HPDE6-E6E7 (cell line): ENCODE measurements at regions not wholly inside any gene's neighbourhood (a gene's known extent, or its start where the extent isn't known, plus 50 kb on each side); places are given as distances from the start of the nearest gene placed in this dataset.
"Not testable (repeated sequence)": the region's sequence is repeated elsewhere in the genome, so short reads cannot be mapped to it uniquely, and the experiment has no call there.

Experiments used
- DNase-seq: peaks from one replicate; pipeline ENCODE4 v3.0.0; 2011; ENCODE audit warnings: missing footprints; ENCODE audit errors: extremely low spot score

GRCh38 chr18:8499810-8500675 is 109.2 kb upstream of the RAB12 start:
- DNase-seq, result no peak

GRCh38 chr18:8501044-8501443 is 108.2 kb upstream of the RAB12 start:
- no peak for DNase-seq

GRCh38 chr18:8503248-8503647 is 106.0 kb upstream of the RAB12 start:
- DNase-seq, result no peak

DNA sequence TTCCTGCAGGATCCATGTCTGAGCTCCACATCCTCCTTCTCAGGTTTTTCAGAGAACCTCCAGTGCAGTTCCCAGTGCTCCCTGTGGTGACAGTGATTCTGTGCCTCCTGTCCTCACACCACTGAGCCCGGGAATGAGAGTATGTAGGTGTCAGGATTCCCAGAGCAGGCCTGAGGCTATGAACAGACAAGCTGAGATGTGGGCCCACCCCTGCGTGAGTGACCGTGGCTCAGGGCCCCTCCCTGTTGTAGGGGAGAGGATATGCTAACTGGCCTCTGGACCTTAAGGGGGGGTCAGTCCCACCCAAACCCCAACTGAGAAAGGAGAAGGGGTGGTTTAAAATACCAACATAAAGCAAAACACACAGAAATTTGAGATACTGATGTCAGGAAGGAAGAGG is 104.8 kb upstream of the RAB12 start:
- no peak for DNase-seq

- DNase-seq, result no peak
Measured at GRCh38 chr18:8504880-8505435, 104.3 kb upstream of the RAB12 start.

DNA sequence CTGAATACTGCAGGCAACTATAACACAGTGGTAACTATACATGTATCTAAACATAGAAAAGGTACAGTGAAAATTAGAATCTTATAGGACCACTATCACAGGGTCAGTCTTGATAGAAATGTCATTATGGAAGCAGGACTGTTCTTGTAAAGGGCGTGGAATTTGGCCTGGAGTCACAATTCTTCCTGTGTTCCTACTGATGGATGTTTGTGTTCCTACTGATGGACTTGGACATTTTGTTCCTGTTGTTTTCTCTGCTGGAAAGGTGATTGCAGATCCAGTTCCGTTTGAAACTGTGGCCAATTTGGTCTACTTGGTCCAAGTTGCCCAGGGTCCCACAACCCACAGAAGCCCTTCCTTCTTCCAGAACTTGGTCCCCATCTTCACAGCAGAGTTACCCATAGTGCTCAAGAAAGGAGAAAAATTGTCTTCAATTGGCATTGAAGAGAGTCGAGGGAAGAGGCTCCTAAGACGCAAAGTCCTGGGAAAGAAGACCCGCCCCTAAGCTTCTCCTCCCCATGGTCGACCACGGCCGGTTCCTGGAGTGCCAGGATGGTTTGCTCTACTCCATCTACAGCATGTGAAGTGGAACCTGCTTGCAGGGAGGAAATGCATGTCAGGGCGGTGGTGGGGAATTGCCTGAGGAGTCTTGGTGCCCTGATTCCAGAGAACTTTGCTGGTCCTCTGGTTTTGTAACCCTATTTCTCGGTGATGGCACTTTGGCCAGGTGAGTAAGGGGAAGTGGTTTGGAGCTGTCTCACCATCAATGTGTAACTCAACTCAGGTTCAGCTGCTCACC is 102.8 kb upstream of the RAB12 start:
- DNase-seq, result no peak

DNA sequence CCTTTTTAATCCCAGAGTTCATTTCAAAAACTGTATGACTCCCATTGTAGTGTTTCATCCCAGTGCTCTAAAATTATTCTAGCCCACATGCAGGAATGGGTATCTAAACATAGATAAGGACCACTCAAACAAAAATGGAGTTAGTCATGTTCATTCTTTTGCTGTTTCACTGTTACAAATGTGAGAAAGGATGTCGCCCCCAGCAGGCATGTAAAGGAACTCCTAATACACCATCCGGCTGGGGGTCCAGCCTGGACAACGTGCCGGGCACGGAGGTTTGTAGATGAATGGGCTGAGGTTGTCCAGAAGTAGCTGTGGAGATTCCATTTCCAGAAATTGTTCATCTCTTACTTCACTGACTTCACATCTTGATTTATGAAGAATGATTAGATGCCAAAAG is 101.9 kb upstream of the RAB12 start:
- DNase-seq, result no peak

DNA sequence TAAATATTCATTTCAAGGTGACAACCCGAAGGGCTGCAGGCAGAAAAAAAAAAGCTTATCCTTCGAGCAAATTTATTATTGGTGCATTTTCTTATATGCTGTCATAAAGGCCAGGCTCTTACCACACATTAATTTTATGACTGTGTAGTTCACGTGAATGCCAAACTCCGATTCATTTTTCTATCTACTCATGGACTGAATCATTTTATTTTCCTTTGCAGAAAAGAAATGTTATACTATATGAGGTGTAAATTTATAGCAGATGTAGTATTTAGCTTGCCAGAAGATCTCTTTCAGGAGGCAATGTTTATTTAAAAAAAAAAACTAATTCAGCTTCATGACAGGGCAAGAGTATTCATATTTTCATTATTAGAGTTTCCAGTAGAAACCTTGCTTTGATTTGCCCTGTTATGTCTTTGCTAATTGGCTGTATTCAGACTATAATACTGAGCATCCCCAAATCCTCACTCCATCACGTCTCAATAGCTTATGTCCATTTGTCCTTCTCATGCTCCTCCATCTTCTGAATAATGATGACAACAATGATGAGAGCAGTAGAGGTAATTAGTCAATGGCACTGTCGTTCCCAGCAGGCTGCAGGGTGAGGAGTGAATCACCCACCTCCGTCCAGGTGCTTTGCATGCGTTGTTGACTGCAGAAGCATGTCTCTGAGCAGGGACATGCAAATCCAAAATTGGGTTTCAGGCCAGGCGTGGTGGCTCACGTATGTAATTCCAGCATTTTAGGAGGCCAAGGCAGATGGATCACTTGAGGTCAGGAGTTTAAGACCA is 101.1 kb upstream of the RAB12 start:
- no peak for DNase-seq

- DNase-seq, result no peak
Measured at GRCh38 chr18:8513249-8513648, 96.0 kb upstream of the RAB12 start.

GRCh38 chr18:8514409-8514808 is 94.8 kb upstream of the RAB12 start:
- DNase-seq, result no peak

GRCh38 chr18:8515142-8515865 is 93.9 kb upstream of the RAB12 start:
- DNase-seq, result no peak

GRCh38 chr18:8516371-8517250 is 92.6 kb upstream of the RAB12 start:
- peak; percentile 64 for DNase-seq

- no peak for DNase-seq
Measured at GRCh38 chr18:8517276-8517675, 92.0 kb upstream of the RAB12 start.

GRCh38 chr18:8519102-8519501 is 90.1 kb upstream of the RAB12 start:
- DNase-seq, result no peak

DNA sequence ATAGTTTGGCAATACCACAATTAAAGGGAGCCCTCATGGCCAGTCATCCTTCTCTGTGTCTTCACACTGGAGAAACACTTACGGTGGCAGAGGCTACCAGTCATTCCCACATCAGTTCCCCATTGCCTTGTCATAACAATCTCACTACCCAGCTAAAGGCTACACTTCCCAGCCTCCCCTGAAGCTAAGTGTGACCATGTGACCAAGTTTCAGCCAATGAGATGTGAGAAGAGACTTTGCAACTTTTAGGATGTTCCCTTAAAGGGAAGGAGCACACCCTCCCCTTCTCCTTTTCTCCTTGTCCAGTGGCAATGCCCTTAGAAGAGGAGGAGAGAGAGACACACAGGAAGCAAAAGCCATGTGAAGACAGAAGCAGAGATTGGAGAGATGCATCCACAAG is 89.0 kb upstream of the RAB12 start:
- DNase-seq, result no peak

DNA sequence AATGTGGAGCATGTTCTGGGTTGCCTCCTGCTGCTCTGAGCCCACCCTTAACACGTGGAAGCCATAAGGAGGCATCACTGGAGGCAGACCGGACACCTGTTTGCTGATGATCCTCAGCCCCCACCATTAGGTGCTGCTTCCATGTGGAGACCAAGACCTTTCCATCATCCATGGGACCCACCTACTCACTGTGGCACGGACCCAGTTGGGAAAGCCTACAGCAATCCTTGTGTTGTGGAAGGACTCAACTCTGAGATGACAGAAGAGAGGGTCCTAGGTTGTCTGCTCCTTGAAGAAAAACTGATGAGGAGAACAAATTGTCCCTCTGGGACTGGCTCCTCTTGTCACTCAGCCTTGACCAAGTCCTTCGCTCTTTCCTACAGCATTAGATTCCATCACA is 86.5 kb upstream of the RAB12 start:
- DNase-seq, result no peak

DNA sequence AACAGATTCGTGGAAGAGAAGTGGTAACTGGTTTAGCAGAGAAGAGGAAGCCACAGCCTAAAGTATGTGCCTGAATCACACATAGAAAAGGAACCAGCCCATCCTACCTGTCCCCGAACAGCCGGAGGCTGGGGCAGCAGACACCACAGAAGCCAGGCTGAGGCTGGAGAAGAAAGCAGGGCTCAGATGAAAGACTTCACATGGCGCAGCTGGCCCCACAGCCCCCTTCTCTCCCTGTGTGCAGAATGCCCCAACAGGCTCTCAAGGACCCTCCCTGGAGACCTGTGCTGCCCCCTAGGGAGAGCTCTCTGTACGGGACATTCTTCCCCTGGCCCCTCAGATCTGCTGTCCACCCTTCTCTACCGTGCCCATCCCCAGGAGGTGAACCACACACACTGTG is 83.5 kb upstream of the RAB12 start:
- no peak for DNase-seq

DNA sequence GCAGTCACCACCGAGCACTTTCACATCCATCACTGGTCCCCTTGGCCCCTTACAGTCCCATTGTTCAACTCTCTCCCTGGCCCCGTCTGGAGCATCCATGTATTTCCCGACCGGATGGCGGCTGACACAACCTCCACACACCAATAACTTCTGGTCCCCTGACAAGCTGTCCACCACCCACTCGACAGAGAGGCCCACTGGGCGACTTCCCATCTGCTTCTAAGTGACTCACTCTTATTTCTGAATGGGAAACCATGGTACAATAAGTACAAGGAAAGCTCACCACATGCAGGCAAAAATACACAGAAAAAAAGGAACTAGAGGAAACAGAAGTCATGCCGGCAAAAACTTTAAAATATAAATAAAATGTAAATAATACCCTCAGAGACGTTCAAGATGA is 82.9 kb upstream of the RAB12 start:
- no peak for DNase-seq

GRCh38 chr18:8529609-8530008 is 79.6 kb upstream of the RAB12 start:
- DNase-seq, result no peak

DNA sequence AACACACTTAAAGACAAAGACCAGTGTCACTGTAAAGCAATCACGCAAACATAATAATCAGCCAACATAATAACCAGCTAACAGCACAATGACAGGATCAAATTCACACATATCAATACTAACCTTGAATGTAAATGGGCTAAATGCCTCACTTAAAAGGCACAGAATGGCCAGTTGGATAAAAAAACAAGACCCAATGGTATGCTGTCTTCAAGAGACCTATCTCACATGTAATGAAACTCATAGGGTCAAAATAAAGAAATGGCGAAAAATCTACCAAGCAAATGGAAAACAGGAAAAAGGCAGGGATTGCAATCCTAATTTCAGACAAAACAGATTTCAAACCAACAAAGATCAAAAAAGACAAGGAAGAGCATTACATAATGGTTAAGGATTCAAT is 78.2 kb upstream of the RAB12 start:
- DNase-seq, result not testable (repeated sequence)
